ENCODE measurements at regions not wholly inside any gene's neighbourhood (a gene's known extent, or its start where the extent isn't known, plus 50 kb on each side); places are given as distances from the start of the nearest gene placed in this dataset.

- TF ChIP-seq EZH2 (IDR thresholded peaks at IDR 0.05; ENCODE audit: borderline replicate concordance, low read depth, low read length, severe bottlenecking) = no peak
- TF ChIP-seq, protein P1, sequence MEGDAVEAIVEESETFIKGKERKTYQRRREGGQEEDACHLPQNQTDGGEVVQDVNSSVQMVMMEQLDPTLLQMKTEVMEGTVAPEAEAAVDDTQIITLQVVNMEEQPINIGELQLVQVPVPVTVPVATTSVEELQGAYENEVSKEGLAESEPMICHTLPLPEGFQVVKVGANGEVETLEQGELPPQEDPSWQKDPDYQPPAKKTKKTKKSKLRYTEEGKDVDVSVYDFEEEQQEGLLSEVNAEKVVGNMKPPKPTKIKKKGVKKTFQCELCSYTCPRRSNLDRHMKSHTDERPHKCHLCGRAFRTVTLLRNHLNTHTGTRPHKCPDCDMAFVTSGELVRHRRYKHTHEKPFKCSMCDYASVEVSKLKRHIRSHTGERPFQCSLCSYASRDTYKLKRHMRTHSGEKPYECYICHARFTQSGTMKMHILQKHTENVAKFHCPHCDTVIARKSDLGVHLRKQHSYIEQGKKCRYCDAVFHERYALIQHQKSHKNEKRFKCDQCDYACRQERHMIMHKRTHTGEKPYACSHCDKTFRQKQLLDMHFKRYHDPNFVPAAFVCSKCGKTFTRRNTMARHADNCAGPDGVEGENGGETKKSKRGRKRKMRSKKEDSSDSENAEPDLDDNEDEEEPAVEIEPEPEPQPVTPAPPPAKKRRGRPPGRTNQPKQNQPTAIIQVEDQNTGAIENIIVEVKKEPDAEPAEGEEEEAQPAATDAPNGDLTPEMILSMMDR (IDR thresholded peaks at IDR 0.05; ENCODE audit: borderline replicate concordance, extremely low read depth, low read length, poor library complexity, severe bottlenecking) = no peak
Observed at GRCh38 chr7:69285854-69286253, 312.4 kb upstream of the AUTS2 start.

All from DND-41 (cell line).